SK-N-SH (cell line): ENCODE measurements at regions not wholly inside any gene's neighbourhood (a gene's known extent, or its start where the extent isn't known, plus 50 kb on each side); places are given as distances from the start of the nearest gene placed in this dataset.

ENCODE experiments used
- CTCF ChIA-PET: fragments of 300-600, 350-600 bp; formaldehyde crosslinking; extraction: SDS; loops from one replicate; lab custom pipeline; 2021; lab: Yijun Ruan, JAX
- POLR2A ChIA-PET: fragments of 350-600 bp; sonication (Branson Sonifier 250); formaldehyde crosslinking; extraction: SDS; loops from one replicate; lab custom pipeline; 2020; ENCODE audit warnings: antibody characterized with exemption, inconsistent platforms; lab: Yijun Ruan, JAX
- DNase-seq: peaks from one replicate; pipeline ENCODE4 v3.0.0; 2012
- H2AFZ ChIP-seq: fragments of 200-600 bp; sonication (generic); 2 replicates; pipeline ENCODE4 v1.8.1; 2016; ENCODE audit warnings: antibody characterized with exemption, mild to moderate bottlenecking, low read depth
- H3F3A ChIP-seq: fragments of 200-600 bp; sonication (generic); replicated peaks from 2 replicates; pipeline ENCODE3; 2016; ENCODE audit warnings: antibody characterized with exemption, mild to moderate bottlenecking; ENCODE audit not compliant: insufficient read depth
- H3K27ac ChIP-seq, 2 experiments: fragments of 200-500 bp in 1 of 2; fragments of 200-600 bp in 1 of 2; sonication (Bioruptor generic) in 1 of 2; sonication (generic), shearing (Covaris generic) in 1 of 2; 2 replicates each; pipeline versions ENCODE4 v1.5.1 to v1.6.1; 2014 to 2016; ENCODE audit warnings: low read depth in 2 of 2, inconsistent platforms in 1 of 2, low read length in 1 of 2, mild to moderate bottlenecking in 1 of 2, mixed read lengths in 1 of 2
- H3K27me3 ChIP-seq: fragments of 200-600 bp; sonication (generic), shearing (Covaris generic); 2 replicates; pipeline ENCODE4 v1.6.1; 2016; ENCODE audit warnings: mixed run types; ENCODE audit not compliant: insufficient read depth
- H3K36me3 ChIP-seq, 2 experiments: fragments of 200-500 bp in 1 of 2; fragments of 200-600 bp in 1 of 2; sonication (Bioruptor generic) in 1 of 2; sonication (generic) in 1 of 2; replicated peaks in 1 of 2; 2 replicates each; pipeline versions ENCODE3 to v1.5.1; 2014 to 2016; ENCODE audit warnings: low read length in 1 of 2, mild to moderate bottlenecking in 1 of 2; ENCODE audit not compliant: insufficient read depth in 2 of 2, control insufficient read depth in 1 of 2
- H3K4me1 ChIP-seq, 2 experiments: fragments of 200-500 bp in 1 of 2; fragments of 200-600 bp in 1 of 2; sonication (Bioruptor generic) in 1 of 2; sonication (generic), shearing (Covaris generic) in 1 of 2; 2 replicates each; pipeline versions ENCODE4 v1.5.1 to v1.6.1; 2014 to 2016; ENCODE audit warnings: low read depth in 1 of 2, low read length in 1 of 2, mixed run types in 1 of 2; ENCODE audit not compliant: insufficient read depth in 2 of 2, control insufficient read depth in 1 of 2
- H3K4me2 ChIP-seq: fragments of 200-600 bp; sonication (generic), shearing (Covaris generic); 2 replicates; pipeline ENCODE4 v1.6.1; 2017; ENCODE audit warnings: mixed run types
- H3K4me3 ChIP-seq, 2 experiments: fragments of 200-500 bp in 1 of 2; fragments of 200-600 bp in 1 of 2; sonication (Bioruptor generic) in 1 of 2; sonication (generic), shearing (Covaris generic) in 1 of 2; 2 replicates each; pipeline versions ENCODE4 v1.5.1 to v1.8.1; 2014 to 2016; ENCODE audit warnings: low read depth in 2 of 2, inconsistent platforms in 1 of 2, low read length in 1 of 2, mild to moderate bottlenecking in 1 of 2, mixed read lengths in 1 of 2, moderate library complexity in 1 of 2
- H3K79me2 ChIP-seq: fragments of 200-600 bp; sonication (generic); 2 replicates; pipeline ENCODE4 v1.8.1; 2017; ENCODE audit warnings: mild to moderate bottlenecking; ENCODE audit not compliant: insufficient read depth
- H3K9ac ChIP-seq: fragments of 200-600 bp; sonication (generic); 2 replicates; pipeline ENCODE4 v1.6.1; 2017; ENCODE audit warnings: mixed run types
- H3K9me2 ChIP-seq: fragments of 200-600 bp; sonication (generic); 2 replicates; pipeline ENCODE4 v1.6.1; 2017; ENCODE audit warnings: mixed run types
- H3K9me3 ChIP-seq: fragments of 200-600 bp; sonication (generic); 2 replicates; pipeline ENCODE4 v1.6.1; 2017; ENCODE audit warnings: mixed run types, mild to moderate bottlenecking, moderate library complexity
- H4K20me1 ChIP-seq: fragments of 200-600 bp; sonication (generic); 2 replicates; pipeline ENCODE4 v1.6.1; 2017; ENCODE audit warnings: mild to moderate bottlenecking, mixed run types; ENCODE audit not compliant: insufficient read depth
- CHD2 ChIP-seq: fragments of 150-350 bp; IDR thresholded peaks from 2 replicates; pipeline ENCODE4 v1.6.1; 2018; ENCODE audit warnings: low read length; ENCODE audit not compliant: partially characterized antibody
- ELF1 ChIP-seq: IDR thresholded peaks from 2 replicates; pipeline ENCODE4 v1.4.0; 2012
- EP300 ChIP-seq, 2 experiments: IDR thresholded peaks; 2 replicates each; pipeline versions ENCODE4 v1.4.0 to v1.6.1; 2012; ENCODE audit warnings: borderline replicate concordance in 1 of 2, low read depth in 1 of 2, low read length in 1 of 2
- EZH2phosphoT487 ChIP-seq: fragments of 200-600 bp; sonication (generic); IDR thresholded peaks from 2 replicates; pipeline ENCODE4 v1.6.1; 2017; ENCODE audit warnings: low read depth, mixed run types, mild to moderate bottlenecking, antibody characterized with exemption, moderate library complexity, borderline replicate concordance
- FOSL2 ChIP-seq: IDR thresholded peaks from 2 replicates; pipeline ENCODE4 v1.4.0; 2012; ENCODE audit warnings: low read depth, mild to moderate bottlenecking, moderate library complexity, borderline replicate concordance
- FOXJ3 ChIP-seq: sonication (generic); formaldehyde crosslinking; IDR thresholded peaks from 2 replicates; pipeline ENCODE4 v1.5.1; 2020; ENCODE audit warnings: mild to moderate bottlenecking, missing genetic modification reagents
- FOXM1 ChIP-seq: IDR thresholded peaks from 2 replicates; pipeline ENCODE4 v1.4.0; 2012; ENCODE audit warnings: low read depth, mild to moderate bottlenecking
- GATA2 ChIP-seq: sonication (generic); formaldehyde crosslinking; IDR thresholded peaks from 2 replicates; pipeline ENCODE4 v1.5.0; 2020; ENCODE audit warnings: mild to moderate bottlenecking, missing genetic modification reagents
- IRF3 ChIP-seq: fragments of 150-350 bp; IDR thresholded peaks from 2 replicates; pipeline ENCODE4 v1.6.1; 2016; ENCODE audit warnings: mild to moderate bottlenecking, low read depth, low read length
- JUND ChIP-seq: IDR thresholded peaks from 2 replicates; pipeline ENCODE4 v1.4.0; 2012
- MAX ChIP-seq: IDR thresholded peaks from 2 replicates; pipeline ENCODE4 v1.4.0; 2012; ENCODE audit warnings: low read depth
- NFIC ChIP-seq: IDR thresholded peaks from 2 replicates; pipeline ENCODE4 v1.4.0; 2012; ENCODE audit warnings: borderline replicate concordance
- RCOR1 ChIP-seq: fragments of 150-350 bp; IDR thresholded peaks from 2 replicates; pipeline ENCODE4 v1.6.1; 2017; ENCODE audit warnings: antibody characterized with exemption, low read length
- REST ChIP-seq: IDR thresholded peaks from 2 replicates; pipeline ENCODE4 v1.6.1; 2012; ENCODE audit warnings: mild to moderate bottlenecking, low read depth, low read length, moderate library complexity
- RXRA ChIP-seq: IDR thresholded peaks from 2 replicates; pipeline ENCODE4 v1.4.0; 2012; ENCODE audit warnings: low read depth, mild to moderate bottlenecking, borderline replicate concordance
- USF1 ChIP-seq: IDR thresholded peaks from 2 replicates; pipeline ENCODE4 v1.4.0; 2012; ENCODE audit warnings: low read depth, borderline replicate concordance
- YY1 ChIP-seq: IDR thresholded peaks from 2 replicates; pipeline ENCODE4 v1.4.0; 2012; ENCODE audit warnings: low read depth, mild to moderate bottlenecking
- TF ChIP-seq, protein P1 (sequence below): IDR thresholded peaks from 2 replicates; pipeline ENCODE4 v1.4.0; 2012; ENCODE audit warnings: low read depth, borderline replicate concordance

GRCh38 chr6:23350752-23351453 is 775.1 kb upstream of the NRSN1 start (continued):
- TF ChIP-seq, protein P1, sequence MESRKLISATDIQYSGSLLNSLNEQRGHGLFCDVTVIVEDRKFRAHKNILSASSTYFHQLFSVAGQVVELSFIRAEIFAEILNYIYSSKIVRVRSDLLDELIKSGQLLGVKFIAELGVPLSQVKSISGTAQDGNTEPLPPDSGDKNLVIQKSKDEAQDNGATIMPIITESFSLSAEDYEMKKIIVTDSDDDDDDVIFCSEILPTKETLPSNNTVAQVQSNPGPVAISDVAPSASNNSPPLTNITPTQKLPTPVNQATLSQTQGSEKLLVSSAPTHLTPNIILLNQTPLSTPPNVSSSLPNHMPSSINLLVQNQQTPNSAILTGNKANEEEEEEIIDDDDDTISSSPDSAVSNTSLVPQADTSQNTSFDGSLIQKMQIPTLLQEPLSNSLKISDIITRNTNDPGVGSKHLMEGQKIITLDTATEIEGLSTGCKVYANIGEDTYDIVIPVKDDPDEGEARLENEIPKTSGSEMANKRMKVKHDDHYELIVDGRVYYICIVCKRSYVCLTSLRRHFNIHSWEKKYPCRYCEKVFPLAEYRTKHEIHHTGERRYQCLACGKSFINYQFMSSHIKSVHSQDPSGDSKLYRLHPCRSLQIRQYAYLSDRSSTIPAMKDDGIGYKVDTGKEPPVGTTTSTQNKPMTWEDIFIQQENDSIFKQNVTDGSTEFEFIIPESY = no peak
- TF ChIP-seq YY1 = no peak
- TF ChIP-seq EZH2phosphoT487 = no peak
- TF ChIP-seq FOSL2 = peak; percentile 13; the same call in 1 of the 2 replicates
- no peak for TF ChIP-seq JUND
- peak; percentile 60; the same call in 1 of the 2 replicates for TF ChIP-seq FOXM1
- no peak for TF ChIP-seq REST
- TF ChIP-seq IRF3 = no peak
- no peak for TF ChIP-seq MAX
- peak; percentile 82 for TF ChIP-seq GATA2 (CRISPR knock-in tag)

GRCh38 chr6:23354004-23354403 is 772.0 kb upstream of the NRSN1 start:
- Histone ChIP-seq H4K20me1 (no peaks in the 10 kb centered on the region), H2AFZ (no peak overlapping the region), H3K9me2 (no peaks in the 10 kb centered on the region), H3K79me2 (no peaks in the 10 kb centered on the region), H3K36me3 (no peaks in the 10 kb centered on the region), H3K9ac (no peak overlapping the region), H3K27ac (peak overlapping the region in 1 of 2 experiments; percentile 28; a peak in 2 of 4 replicates), H3K27me3 (no peaks in the 10 kb centered on the region), H3K4me2 (no peak overlapping the region), H3K9me3 (no peaks in the 10 kb centered on the region), H3K4me3 (no peak overlapping the region), H3F3A (peaks cover 19% of the 10 kb centered on the region), H3K4me1 (peaks cover 1 to 13% of the 10 kb centered on the region in 2 experiments; a peak in 3 of 4 replicates)
- DNase-seq = no peak
- ChIA-PET POLR2A (no interaction called here), CTCF (interaction anchor here (1.4 kb wide), 1 partner anchor 92 kb away, joined by 3 read pairs; no protein-coding TSS in a partner anchor)
- TF ChIP-seq REST (no peak), RXRA (no peak), NFIC (no peak), FOXJ3 (CRISPR knock-in tag) (no peak), CHD2 (no peak), USF1 (no peak), EP300 (IDR thresholded peaks at IDR 0.05; ENCODE audit: borderline replicate concordance in 1 of 2, low read depth in 1 of 2, low read length in 1 of 2) (no peak), EZH2phosphoT487 (no peak), ELF1 (no peak), RCOR1 (no peak), GATA2 (CRISPR knock-in tag) (no peak), YY1 (no peak)
